SK-N-SH treated with all-trans-retinoic acid at 6 μM for 48 hours (cell line): ENCODE measurements at regions not wholly inside any gene's neighbourhood (a gene's known extent, or its start where the extent isn't known, plus 50 kb on each side); places are given as distances from the start of the nearest gene placed in this dataset.

Source experiments
- ATAC-seq: fragments of 200-7000 bp; cut with Tn5 transposase; 3 replicates; pipeline ENCODE4 v1.9.1; 2020; ENCODE audit warnings: mild to moderate bottlenecking, moderate library complexity
- ARNTL ChIP-seq: fragments of 450-650 bp; formaldehyde crosslinking; IDR thresholded peaks from 2 replicates; pipeline ENCODE4 v1.5.0; 2020; ENCODE audit warnings: low read depth, mild to moderate bottlenecking, moderate library complexity, borderline replicate concordance
- BACH2 ChIP-seq: fragments of 250-450 bp; sonication (Bioruptor Pico); IDR thresholded peaks from 2 replicates; pipeline ENCODE4 v1.9.0; 2021; ENCODE audit warnings: mild to moderate bottlenecking, borderline replicate concordance
- CSDC2 ChIP-seq: fragments of 250-450 bp; sonication (Bioruptor Pico); IDR thresholded peaks from 2 replicates; pipeline ENCODE4 v1.5.0; 2020; ENCODE audit warnings: mild to moderate bottlenecking, moderate library complexity
- ESRRG ChIP-seq: fragments of 250-450 bp; sonication (Bioruptor Pico); IDR thresholded peaks from 2 replicates; pipeline ENCODE4 v1.6.1; 2021; ENCODE audit warnings: mild to moderate bottlenecking
- GLIS3 ChIP-seq: fragments of 250-450 bp; sonication (Bioruptor Pico); IDR thresholded peaks from 2 replicates; pipeline ENCODE4 v1.5.0; 2020; ENCODE audit warnings: mild to moderate bottlenecking, moderate library complexity
- ISL1 ChIP-seq: fragments of 250-450 bp; sonication (Bioruptor Pico); IDR thresholded peaks from 2 replicates; pipeline ENCODE4 v2.1.2; 2022; ENCODE audit warnings: mild to moderate bottlenecking, moderate library complexity
- OSR1 ChIP-seq: fragments of 250-450 bp; sonication (Bioruptor Pico); IDR thresholded peaks from 2 replicates; pipeline ENCODE4 v1.8.0; 2022; ENCODE audit warnings: moderate library complexity, mild to moderate bottlenecking, inconsistent platforms
- PPARA ChIP-seq: fragments of 250-450 bp; sonication (Bioruptor Pico); IDR thresholded peaks from 2 replicates; pipeline ENCODE4 v1.5.0; 2020; ENCODE audit warnings: mild to moderate bottlenecking, borderline replicate concordance
- RARB ChIP-seq: fragments of 250-450 bp; sonication (Bioruptor Pico); IDR thresholded peaks from 2 replicates; pipeline ENCODE4 v1.8.0; 2021; ENCODE audit warnings: mild to moderate bottlenecking, moderate library complexity
- TCF4 ChIP-seq: fragments of 250-450 bp; sonication (Bioruptor Pico); IDR thresholded peaks from 2 replicates; pipeline ENCODE4 v1.8.0; 2021; ENCODE audit warnings: mild to moderate bottlenecking, moderate library complexity, borderline replicate concordance
- TOX ChIP-seq: fragments of 250-450 bp; sonication (Bioruptor Pico); IDR thresholded peaks from 2 replicates; pipeline ENCODE4 v1.8.0; 2021; ENCODE audit warnings: mild to moderate bottlenecking, moderate library complexity, borderline replicate concordance
- ZC3H10 ChIP-seq: fragments of 250-450 bp; sonication (Bioruptor Pico); IDR thresholded peaks from 2 replicates; pipeline ENCODE4 v1.5.1; 2021; ENCODE audit warnings: mild to moderate bottlenecking, moderate library complexity
- ZFP3 ChIP-seq: fragments of 250-450 bp; sonication (Bioruptor Pico); IDR thresholded peaks from 2 replicates; pipeline ENCODE4 v1.5.0; 2020; ENCODE audit warnings: mild to moderate bottlenecking, moderate library complexity
- ZNF70 ChIP-seq: fragments of 450-650 bp; formaldehyde crosslinking; IDR thresholded peaks from 2 replicates; pipeline ENCODE4 v1.5.0; 2020; ENCODE audit warnings: mild to moderate bottlenecking, moderate library complexity
- ZNF8 ChIP-seq: fragments of 450-650 bp; formaldehyde crosslinking; IDR thresholded peaks from 2 replicates; pipeline ENCODE4 v1.5.0; 2020; ENCODE audit warnings: mild to moderate bottlenecking, moderate library complexity
- TF ChIP-seq, protein P1 (sequence below): fragments of 250-450 bp; sonication (Bioruptor Pico); IDR thresholded peaks from 2 replicates; pipeline ENCODE4 v1.8.0; 2021; ENCODE audit warnings: low read depth, mild to moderate bottlenecking, moderate library complexity, borderline replicate concordance
- TF ChIP-seq, protein P2 (sequence below): fragments of 250-450 bp; sonication (Bioruptor Pico); IDR thresholded peaks from 2 replicates; pipeline ENCODE4 v1.5.1; 2020; ENCODE audit warnings: low read depth, mild to moderate bottlenecking, moderate library complexity
- TF ChIP-seq, protein P3 (sequence below): fragments of 250-450 bp; sonication (Bioruptor Pico); IDR thresholded peaks from 2 replicates; pipeline ENCODE4 v1.5.0; 2020; ENCODE audit warnings: mild to moderate bottlenecking, moderate library complexity
- TF ChIP-seq, protein P4 (sequence below): fragments of 250-450 bp; sonication (Bioruptor Pico); IDR thresholded peaks from 2 replicates; pipeline ENCODE4 v1.8.0; 2020; ENCODE audit warnings: mild to moderate bottlenecking, moderate library complexity, borderline replicate concordance
- TF ChIP-seq, protein P5 (sequence below): fragments of 250-450 bp; sonication (Bioruptor Pico); IDR thresholded peaks from 2 replicates; pipeline ENCODE4 v1.5.1; 2021; ENCODE audit warnings: mild to moderate bottlenecking, moderate library complexity

DNA sequence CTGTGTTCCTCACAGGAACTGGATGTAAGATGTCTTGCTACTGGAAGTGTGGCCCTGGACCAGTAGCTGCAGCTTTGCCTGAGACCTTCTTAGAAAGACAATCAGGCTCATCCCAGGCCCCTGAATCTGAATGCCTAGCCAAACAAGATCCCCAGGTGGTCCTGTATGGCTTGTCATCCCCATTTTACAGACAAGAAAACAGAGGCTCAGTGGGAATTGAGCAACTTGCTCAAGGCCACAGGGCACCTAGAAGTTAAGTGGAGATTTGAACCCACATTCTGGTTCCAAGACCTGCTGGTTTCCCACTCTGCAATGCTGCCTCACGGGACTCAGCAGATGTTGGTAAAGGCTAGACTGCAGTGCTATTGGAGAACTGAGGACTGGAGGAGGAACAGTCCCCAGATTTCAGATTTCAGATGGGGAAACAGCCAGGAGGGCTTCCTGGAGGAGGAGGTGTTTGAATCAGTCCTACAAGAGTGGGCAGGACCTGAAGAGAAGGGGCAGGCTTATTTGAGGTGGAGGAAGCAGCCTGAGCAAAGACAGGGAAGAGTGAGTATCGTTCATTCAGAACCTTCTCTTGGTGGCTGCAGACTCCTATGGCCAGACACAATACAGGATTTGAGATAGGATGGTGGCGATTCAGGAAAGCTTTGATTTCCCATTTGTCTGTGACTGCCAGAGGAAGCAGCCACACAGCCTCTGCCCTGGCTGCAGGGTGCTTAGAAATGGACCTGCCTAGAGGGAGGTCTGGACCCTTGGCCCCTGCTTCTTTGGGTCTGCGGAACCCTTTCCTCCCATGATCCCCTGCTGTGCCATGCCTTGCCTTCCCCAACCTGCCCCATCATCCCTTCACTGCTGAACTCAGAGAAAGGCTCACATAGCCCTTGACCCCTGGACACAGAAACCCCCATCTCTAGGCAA is 233.4 kb upstream of the NLRP1 start:
- TF ChIP-seq ZNF8 (no peak), ZNF70 (CRISPR knock-in tag) (no peak), TCF4 (CRISPR knock-in tag) (no peak), ISL1 (CRISPR knock-in tag) (no peak), PPARA (no peak), OSR1 (no peak), ESRRG (CRISPR knock-in tag) (no peak), ARNTL (CRISPR knock-in tag) (no peak), RARB (CRISPR knock-in tag) (no peak), CSDC2 (CRISPR knock-in tag) (no peak), ZFP3 (CRISPR knock-in tag) (no peak), GLIS3 (CRISPR knock-in tag) (no peak)
- TF ChIP-seq, protein P1, sequence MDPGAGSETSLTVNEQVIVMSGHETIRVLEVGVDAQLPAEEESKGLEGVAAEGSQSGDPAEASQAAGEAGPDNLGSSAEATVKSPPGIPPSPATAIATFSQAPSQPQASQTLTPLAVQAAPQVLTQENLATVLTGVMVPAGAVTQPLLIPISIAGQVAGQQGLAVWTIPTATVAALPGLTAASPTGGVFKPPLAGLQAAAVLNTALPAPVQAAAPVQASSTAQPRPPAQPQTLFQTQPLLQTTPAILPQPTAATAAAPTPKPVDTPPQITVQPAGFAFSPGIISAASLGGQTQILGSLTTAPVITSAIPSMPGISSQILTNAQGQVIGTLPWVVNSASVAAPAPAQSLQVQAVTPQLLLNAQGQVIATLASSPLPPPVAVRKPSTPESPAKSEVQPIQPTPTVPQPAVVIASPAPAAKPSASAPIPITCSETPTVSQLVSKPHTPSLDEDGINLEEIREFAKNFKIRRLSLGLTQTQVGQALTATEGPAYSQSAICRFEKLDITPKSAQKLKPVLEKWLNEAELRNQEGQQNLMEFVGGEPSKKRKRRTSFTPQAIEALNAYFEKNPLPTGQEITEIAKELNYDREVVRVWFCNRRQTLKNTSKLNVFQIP (CRISPR knock-in tag) = no peak
- TF ChIP-seq, protein P2, sequence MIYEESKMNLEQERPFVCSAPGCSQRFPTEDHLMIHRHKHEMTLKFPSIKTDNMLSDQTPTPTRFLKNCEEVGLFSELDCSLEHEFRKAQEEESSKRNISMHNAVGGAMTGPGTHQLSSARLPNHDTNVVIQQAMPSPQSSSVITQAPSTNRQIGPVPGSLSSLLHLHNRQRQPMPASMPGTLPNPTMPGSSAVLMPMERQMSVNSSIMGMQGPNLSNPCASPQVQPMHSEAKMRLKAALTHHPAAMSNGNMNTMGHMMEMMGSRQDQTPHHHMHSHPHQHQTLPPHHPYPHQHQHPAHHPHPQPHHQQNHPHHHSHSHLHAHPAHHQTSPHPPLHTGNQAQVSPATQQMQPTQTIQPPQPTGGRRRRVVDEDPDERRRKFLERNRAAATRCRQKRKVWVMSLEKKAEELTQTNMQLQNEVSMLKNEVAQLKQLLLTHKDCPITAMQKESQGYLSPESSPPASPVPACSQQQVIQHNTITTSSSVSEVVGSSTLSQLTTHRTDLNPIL (CRISPR knock-in tag) = no peak
- TF ChIP-seq, protein P3, sequence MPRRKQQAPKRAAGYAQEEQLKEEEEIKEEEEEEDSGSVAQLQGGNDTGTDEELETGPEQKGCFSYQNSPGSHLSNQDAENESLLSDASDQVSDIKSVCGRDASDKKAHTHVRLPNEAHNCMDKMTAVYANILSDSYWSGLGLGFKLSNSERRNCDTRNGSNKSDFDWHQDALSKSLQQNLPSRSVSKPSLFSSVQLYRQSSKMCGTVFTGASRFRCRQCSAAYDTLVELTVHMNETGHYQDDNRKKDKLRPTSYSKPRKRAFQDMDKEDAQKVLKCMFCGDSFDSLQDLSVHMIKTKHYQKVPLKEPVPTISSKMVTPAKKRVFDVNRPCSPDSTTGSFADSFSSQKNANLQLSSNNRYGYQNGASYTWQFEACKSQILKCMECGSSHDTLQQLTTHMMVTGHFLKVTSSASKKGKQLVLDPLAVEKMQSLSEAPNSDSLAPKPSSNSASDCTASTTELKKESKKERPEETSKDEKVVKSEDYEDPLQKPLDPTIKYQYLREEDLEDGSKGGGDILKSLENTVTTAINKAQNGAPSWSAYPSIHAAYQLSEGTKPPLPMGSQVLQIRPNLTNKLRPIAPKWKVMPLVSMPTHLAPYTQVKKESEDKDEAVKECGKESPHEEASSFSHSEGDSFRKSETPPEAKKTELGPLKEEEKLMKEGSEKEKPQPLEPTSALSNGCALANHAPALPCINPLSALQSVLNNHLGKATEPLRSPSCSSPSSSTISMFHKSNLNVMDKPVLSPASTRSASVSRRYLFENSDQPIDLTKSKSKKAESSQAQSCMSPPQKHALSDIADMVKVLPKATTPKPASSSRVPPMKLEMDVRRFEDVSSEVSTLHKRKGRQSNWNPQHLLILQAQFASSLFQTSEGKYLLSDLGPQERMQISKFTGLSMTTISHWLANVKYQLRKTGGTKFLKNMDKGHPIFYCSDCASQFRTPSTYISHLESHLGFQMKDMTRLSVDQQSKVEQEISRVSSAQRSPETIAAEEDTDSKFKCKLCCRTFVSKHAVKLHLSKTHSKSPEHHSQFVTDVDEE (CRISPR knock-in tag) = no peak
- TF ChIP-seq, protein P4, sequence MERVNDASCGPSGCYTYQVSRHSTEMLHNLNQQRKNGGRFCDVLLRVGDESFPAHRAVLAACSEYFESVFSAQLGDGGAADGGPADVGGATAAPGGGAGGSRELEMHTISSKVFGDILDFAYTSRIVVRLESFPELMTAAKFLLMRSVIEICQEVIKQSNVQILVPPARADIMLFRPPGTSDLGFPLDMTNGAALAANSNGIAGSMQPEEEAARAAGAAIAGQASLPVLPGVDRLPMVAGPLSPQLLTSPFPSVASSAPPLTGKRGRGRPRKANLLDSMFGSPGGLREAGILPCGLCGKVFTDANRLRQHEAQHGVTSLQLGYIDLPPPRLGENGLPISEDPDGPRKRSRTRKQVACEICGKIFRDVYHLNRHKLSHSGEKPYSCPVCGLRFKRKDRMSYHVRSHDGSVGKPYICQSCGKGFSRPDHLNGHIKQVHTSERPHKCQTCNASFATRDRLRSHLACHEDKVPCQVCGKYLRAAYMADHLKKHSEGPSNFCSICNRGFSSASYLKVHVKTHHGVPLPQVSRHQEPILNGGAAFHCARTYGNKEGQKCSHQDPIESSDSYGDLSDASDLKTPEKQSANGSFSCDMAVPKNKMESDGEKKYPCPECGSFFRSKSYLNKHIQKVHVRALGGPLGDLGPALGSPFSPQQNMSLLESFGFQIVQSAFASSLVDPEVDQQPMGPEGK (CRISPR knock-in tag) = no peak
- TF ChIP-seq, protein P5, sequence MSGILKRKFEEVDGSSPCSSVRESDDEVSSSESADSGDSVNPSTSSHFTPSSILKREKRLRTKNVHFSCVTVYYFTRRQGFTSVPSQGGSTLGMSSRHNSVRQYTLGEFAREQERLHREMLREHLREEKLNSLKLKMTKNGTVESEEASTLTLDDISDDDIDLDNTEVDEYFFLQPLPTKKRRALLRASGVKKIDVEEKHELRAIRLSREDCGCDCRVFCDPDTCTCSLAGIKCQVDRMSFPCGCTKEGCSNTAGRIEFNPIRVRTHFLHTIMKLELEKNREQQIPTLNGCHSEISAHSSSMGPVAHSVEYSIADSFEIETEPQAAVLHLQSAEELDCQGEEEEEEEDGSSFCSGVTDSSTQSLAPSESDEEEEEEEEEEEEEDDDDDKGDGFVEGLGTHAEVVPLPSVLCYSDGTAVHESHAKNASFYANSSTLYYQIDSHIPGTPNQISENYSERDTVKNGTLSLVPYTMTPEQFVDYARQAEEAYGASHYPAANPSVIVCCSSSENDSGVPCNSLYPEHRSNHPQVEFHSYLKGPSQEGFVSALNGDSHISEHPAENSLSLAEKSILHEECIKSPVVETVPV = no peak
- ATAC-seq = no peak

DNA sequence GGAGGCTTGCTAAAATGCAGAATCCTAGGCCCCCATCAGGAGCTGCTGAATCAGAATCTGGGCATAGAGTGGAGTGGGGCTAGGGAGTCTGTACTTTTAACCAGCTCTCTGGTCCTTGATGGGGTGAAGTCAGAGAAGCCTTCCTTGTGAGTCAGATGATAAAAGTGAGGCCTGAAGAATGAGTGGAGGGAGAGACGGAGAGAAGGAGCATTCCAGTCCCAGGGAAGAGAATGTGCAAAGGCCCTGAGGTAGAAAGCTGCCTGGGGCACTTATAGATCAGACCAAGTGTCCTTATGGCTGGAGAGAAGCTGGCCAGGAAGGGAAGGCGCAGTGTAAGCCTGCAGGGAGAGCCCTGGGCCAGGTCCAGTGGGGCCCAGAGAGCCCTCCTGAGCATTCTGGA is 235.1 kb upstream of the NLRP1 start:
- no peak for ATAC-seq
- TF ChIP-seq CSDC2 (CRISPR knock-in tag) = no peak
- TF ChIP-seq ZC3H10 = no peak
- TF ChIP-seq, protein P2 (CRISPR knock-in tag) = no peak
- no peak for TF ChIP-seq ESRRG (CRISPR knock-in tag)
- TF ChIP-seq ZNF70 (CRISPR knock-in tag) = no peak
- TF ChIP-seq ZNF8 = no peak
- no peak for TF ChIP-seq GLIS3 (CRISPR knock-in tag)
- TF ChIP-seq, protein P5 = no peak
- no peak for TF ChIP-seq OSR1
- TF ChIP-seq BACH2 (CRISPR knock-in tag) = no peak
- TF ChIP-seq, protein P3 (CRISPR knock-in tag) = no peak
- no peak for TF ChIP-seq ZFP3 (CRISPR knock-in tag)
- TF ChIP-seq ISL1 (CRISPR knock-in tag) = no peak
- no peak for TF ChIP-seq TOX
